Fibroblast of pulmonary artery (primary cell): ENCODE measurements at regions not wholly inside any gene's neighbourhood (a gene's known extent, or its start where the extent isn't known, plus 50 kb on each side); places are given as distances from the start of the nearest gene placed in this dataset.

ENCODE experiments used
- DNase-seq: peaks from one replicate; pipeline ENCODE4 v3.0.0-alpha.2; 2010; ENCODE audit warnings: low read depth
- H3K4me3 ChIP-seq: replicated peaks from 2 replicates; pipeline ENCODE4 v1.5.1; 2011; ENCODE audit warnings: low read depth, mild to moderate bottlenecking, control low read depth, low read length, moderate library complexity
- TF ChIP-seq, protein P1 (sequence below): IDR thresholded peaks from 2 replicates; pipeline ENCODE4 v1.5.1; 2011; ENCODE audit warnings: mild to moderate bottlenecking, control low read depth, low read length, inconsistent platforms; ENCODE audit errors: missing control alignments

DNA sequence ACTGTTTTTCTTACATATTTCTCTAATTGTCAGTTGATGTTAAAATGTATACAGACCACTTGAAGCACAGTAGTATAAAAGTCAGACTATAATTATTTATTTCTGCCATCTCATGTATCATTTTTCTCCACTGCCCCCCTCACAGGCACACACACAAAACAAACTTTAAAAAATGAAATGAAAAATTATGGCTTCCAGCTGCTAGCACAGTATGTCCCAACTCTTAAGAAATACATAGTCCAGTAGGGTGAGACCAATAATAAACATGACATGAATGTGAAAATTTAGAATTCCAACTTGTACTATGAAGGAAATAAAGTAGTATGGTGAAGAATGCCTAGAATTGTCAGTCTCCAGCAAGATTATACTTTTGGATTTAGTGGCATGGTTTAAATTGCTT is 1247.9 kb downstream of the JRKL start:
- H3K4me3 ChIP-seq = no peak overlapping the region
- no peak for DNase-seq
- TF ChIP-seq, protein P1, sequence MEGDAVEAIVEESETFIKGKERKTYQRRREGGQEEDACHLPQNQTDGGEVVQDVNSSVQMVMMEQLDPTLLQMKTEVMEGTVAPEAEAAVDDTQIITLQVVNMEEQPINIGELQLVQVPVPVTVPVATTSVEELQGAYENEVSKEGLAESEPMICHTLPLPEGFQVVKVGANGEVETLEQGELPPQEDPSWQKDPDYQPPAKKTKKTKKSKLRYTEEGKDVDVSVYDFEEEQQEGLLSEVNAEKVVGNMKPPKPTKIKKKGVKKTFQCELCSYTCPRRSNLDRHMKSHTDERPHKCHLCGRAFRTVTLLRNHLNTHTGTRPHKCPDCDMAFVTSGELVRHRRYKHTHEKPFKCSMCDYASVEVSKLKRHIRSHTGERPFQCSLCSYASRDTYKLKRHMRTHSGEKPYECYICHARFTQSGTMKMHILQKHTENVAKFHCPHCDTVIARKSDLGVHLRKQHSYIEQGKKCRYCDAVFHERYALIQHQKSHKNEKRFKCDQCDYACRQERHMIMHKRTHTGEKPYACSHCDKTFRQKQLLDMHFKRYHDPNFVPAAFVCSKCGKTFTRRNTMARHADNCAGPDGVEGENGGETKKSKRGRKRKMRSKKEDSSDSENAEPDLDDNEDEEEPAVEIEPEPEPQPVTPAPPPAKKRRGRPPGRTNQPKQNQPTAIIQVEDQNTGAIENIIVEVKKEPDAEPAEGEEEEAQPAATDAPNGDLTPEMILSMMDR = no peak

DNA sequence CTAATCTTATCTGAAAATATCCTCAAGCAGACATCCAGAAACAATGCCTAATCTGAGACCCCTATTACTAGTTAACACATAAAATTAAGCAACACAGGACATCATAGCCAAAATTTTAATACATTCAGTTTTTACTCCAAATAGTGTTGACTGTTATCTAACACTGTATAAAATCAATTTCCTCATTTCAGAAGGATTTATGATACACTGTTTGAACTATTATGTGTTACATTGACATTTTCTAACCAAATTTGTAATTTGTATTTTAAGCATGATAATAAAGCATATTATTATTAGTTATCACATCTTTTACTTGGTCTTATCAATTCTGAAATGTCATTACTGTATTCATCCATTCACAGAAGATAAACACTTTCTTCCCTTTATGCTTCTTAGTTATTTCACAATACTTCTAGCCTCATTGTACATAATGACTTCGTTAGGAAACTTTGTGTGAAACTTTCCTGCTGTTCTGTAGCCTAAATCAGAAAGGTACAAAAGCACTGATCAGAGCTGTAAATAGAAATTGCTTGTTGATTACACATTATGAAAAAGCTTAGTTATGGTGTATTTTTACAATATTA is 1248.9 kb downstream of the JRKL start:
- no peak for DNase-seq
- TF ChIP-seq, protein P1 = no peak
- no peak overlapping the region for H3K4me3 ChIP-seq

DNA sequence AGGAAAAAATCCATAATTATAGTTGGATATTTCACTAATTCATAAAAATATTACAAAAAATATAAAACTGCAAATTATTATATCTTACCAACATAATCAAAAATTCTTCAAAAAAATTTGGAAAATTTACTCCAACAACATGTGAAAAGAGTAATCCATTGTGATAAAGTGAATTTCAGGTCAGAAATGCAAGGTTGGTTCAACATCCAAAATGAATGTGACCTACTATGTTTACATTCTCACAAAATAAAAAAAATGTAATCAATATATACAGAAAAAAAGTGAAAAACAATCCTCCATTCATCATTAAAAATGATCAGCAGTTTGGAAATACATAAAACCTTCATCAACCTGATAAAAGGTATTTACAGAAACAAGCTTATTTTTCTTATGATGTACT is 1252.2 kb downstream of the JRKL start:
- no peak for DNase-seq
- TF ChIP-seq, protein P1 = no peak

DNA sequence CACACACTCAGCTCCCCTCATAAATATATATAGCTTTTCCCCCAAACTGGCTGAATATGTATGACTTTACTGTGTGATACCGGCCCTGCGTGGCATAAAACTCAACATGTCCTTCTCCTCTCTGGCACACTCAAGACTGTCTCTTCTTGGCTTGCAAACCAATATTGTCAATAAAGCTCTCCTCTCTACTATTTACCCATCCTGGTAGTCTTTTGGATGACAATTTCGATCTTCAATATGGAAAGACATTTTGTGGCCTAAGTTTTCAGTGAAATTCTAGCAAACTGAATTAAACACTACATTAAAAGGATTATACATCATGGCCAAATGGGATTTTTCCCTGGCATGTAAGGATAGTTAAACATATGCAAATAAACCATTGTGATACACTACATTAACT is 1255.9 kb downstream of the JRKL start:
- DNase-seq = no peak
- TF ChIP-seq, protein P1 = no peak
- H3K4me3 ChIP-seq = no peak overlapping the region

More for the DNA sequence above, 1252.2 kb downstream of the JRKL start:
- H3K4me3 ChIP-seq = no peak overlapping the region

DNA sequence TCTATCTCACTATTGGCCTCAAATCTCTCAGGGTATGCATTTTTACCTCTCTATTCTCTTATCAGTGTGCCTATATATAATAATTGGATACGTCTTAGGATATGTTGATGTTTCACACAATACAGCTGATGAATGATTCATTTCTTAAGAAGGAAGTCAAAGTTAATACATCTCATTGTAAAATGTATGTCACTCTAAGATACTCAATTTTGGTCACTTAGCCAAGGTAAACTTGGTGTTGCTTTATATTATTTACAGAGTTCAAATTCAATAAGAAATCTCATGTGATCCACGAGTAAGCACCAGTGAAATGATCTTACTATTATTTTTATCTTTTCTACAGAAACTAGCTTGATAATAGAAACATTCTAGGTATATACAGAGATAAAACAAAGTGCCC is 1266.5 kb downstream of the JRKL start:
- TF ChIP-seq, protein P1 = no peak
- H3K4me3 ChIP-seq = no peak overlapping the region
- DNase-seq = no peak

DNA sequence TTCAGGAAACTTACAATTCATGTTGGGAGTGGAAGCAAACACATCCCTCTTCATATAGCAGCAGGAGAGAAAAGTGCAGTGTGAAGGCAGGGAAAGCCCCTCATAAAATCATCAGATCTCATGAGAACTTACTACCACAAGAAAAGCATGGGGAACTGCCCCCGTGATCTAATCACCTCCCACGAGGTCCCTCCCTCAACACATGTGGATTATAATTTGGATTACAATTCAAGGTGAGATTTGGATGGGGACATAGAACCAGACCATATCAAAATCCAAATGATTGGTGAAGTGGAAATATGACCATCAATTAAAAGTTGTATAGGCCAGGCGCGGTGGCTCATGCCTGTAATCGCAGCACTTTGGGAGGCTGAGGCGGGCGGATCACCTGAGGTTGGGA is 1268.0 kb downstream of the JRKL start:
- TF ChIP-seq, protein P1 = no peak
- DNase-seq = no peak
- no peak overlapping the region for H3K4me3 ChIP-seq

DNA sequence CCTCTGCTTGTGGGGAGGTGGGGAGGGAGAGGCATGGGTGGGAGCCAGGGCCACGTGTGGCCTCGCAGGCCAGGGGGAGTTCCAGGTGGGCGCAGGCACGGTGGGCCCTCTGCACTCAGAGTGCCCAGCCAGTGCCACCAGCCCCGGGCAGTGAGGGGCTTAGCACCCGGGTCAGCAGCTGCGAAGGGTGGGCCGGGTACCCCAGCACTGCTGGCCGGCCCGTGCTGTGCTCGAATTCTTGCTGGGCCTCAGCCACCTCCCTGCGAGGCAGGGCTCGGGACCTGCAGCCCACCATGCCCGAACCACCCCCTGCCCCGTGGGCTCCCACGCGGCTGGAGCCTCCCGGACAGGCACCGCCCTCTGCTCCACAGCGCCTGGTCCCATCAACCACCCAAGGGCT is 1277.2 kb downstream of the JRKL start:
- H3K4me3 ChIP-seq = no peak overlapping the region
- TF ChIP-seq, protein P1 = no peak
- DNase-seq = no peak
